DMS153 (cell line): ENCODE measurements at regions not wholly inside any gene's neighbourhood (a gene's known extent, or its start where the extent isn't known, plus 50 kb on each side); places are given as distances from the start of the nearest gene placed in this dataset.
"Not testable (repeated sequence)": the region's sequence is repeated elsewhere in the genome, so short reads cannot be mapped to it uniquely, and the experiment has no call there.

ENCODE experiments used
- DNase-seq: peaks from one replicate; lab custom pipeline; 2025; lab: John Stamatoyannopoulos, UW

DNA sequence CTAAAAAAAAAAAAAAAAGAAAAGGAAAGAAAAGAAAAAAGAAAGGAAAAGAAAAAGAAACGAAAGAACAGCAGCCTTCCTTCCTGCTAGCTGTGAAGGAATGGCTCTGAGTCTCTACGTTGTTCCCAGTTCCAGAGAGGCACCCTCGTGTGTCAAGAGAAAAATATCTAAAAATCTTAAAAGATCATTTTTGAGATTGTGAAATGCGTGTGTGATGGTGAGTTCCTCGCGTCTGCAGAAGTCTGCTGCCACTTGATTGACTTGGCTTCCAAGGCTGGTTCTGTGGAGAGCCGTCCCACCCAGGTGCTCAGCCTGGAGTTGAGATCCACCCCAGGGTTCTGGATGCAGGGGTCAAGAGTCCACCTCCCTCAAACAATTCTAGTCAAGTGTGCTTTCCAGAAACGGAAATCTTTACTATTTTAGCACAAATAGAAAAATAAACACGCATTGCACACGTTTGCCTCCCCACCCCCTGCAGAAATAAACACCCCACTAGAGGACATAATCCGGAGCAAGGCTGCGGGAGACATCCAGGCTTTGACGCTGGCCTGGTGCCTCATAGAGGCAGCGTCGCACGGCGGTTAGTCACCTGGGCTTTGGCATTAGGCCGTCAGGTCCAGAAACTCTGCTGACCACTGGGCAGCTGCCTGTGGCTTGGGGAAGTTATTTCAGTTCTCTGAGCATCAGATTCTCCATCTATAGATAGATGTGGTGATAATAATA is 265.4 kb downstream of the FAM43A start:
- no peak for DNase-seq

DNA sequence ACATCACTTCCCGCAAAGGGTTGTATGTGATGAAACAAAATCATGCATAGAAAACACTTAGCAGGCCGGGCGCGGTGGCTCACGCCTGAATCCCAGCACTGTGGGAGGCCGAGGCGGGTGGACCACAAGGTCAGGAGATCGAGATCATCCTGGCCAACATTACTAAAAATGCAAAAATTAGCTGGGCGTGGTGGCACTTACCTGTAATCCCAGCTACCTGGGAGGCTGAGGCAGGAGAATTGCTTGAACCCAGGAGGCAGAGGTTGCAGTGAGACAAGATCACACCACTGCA is 265.9 kb downstream of the FAM43A start:
- not testable (repeated sequence) for DNase-seq

DNA sequence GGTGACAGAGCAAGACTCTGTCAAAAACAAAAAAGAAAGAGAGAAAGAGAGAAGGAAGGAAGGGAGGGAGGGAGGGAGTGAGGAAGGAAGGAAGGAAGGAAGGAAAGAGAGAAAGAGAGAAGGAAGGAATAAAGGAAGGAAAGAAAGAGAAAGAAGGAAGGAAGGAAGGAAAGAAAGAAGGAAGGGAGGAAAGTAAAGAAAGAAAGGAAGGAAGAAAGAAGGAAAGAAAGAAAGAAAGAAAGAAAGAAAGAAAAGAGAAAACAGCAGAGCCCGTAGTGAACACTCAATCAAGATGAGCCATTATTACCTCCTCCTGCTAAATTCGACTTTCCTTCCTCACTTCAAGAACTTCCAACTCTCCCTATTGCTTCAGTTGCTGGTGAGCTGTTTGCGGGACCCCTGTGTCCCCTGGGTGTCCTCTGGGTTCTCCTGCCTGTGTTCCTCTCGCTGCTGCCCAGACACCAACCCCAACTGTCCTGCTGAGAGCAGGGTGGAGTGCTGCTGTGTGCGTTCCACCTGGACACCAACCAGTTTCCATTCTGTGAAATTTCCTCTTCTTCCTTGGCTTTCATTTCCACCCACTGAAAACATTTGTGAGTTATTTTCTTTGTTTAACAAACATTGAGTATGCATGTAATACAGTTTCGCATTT is 266.4 kb downstream of the FAM43A start:
- DNase-seq = no peak

DNA sequence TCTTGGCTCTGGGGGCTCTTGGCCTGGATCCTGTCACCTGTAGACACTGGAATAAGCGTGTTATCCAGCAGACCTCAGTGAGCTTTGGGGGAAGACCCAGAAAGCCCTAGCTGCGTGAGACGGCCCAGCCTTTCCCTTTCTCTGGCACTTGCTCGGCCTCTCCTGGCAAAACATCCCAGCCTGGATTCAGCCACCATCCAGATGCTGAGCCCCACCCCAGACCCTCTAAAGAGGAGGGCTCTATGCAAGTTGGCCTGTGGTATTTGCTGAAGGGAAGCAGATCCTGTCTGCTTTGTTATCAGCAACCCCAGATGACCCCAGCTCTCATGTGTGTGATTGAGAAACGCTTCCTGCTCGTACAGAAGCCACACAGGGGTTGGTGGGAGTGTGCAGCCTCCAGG is 267.2 kb downstream of the FAM43A start:
- DNase-seq = peak; percentile 79

DNA sequence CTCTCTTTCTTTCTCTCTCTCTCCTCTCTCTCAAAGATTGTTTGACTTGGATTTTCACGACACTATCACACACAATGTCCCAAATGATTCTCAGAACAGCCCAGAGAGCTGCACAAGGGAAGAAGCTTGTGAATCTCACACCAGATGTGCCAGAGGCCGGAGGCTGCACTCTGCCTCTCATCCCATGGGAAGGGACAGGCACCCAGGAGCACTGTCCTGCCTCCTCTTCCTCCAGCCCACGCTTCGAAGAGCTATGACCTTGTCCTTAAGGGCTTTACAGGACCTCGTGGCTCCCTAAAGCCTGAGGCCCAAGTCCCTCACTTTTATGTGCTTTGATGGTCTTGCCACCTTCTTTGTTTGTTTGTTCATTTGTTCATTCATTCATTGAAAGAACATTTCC is 267.6 kb downstream of the FAM43A start:
- DNase-seq = no peak

DNA sequence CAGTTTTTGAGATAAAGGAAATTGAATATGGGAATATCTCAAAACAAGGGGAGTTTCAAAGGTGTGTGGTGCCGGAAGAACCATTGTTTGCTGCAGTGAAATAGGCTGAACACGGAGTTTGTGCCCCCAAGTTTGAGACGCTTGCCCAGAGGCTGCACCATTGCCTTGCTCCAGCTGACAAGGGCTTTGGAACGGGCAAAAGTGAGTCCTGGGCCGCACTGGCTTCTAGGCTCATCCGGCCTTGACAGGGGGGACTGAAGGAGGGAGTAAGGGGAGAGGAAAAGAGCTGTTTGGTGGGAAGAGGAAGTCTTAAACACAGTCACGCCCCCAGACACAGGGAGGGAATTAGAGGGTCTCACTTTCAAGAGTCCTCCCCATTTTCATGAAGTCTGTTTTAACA is 269.9 kb downstream of the FAM43A start:
- DNase-seq = no peak

DNA sequence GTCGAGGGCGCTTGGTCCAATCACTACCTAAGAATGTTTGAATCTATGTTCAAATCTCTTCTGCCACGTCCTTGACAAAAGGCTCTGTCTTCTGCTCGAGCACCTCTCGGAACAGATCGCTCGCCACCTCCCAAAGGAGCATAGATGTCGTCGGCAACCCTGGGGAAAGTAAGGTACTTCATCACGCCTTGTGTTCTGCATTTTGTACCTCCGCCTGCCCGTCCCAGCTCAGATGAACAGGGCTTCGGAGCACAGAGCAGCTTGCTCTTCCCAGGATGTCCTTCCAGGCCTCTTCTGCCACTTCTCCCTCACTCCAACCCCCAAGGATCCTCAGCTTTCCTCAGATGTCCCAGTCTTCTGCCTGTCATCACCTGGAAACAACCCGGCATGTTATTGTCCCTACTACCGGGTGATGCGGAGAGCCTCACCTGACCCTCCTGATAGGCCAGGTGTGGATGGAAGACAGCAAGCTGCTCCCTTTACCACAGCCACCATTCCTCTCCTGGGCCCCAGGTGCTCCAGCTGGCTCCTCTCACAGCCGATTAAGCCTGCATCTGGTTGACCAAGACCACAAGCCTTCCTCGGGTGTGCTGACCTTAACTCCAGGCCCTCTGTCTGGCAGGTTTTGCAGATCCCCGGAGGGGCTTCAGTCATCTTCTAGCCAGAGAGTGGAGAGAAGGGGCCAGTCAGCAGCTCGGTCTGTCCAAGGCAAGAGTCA is 270.5 kb downstream of the FAM43A start:
- DNase-seq = no peak

DNA sequence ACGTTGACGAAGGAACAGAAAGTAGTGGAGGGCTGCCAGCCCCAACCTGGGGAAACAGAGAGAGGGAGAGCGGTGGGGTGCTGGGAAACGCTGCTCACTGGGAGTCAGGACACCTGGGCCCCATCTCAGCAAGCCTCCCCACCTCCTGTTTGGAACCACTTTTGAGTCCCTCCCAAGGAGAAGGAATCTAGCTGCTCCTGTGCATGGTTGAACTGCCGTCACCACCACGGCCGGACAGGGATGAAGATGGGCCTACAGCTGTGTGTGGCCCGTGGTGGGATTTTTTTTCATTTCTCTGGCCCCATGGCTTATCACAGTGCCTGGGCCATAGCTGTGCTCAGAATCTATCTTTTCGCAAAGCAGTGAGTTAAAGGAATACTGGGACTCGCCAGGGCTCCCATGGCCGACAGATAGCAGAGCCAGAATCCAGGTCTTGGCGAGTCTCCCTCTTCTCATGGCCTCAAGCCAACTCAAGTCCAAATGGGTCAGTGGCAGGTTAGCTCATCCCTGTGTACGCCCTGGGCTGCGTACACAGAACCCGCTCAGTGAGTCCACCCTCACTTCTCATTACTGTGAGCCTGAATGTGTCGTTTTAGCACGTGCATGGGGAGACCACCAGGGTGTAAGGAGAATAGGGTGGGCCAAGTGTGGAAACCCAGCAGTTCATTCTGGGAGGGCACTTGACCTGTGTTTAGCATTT is 271.2 kb downstream of the FAM43A start:
- no peak for DNase-seq

DNA sequence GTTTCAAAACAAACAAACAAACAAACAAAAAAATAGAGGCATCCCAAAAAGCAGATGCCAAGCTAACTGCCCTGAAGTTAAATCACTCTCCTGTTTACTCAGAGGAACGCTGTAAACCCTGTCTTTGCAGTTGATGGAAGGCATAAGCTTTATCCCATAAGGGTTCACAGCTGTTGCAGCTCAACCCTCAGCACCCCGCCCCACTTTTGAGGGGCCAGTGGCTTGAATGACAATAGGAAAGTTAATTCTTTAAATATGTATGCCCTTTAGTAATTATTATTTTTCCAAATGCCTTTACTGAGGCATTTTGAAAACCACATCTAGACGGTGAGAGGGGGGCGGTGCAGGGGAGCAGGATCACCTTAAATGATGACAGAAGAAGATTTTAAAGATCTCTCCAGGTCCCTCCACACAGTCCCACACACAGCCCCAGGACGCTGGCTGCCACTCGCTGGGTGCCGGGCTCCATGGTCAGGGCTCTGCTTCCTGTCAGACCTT is 272.1 kb downstream of the FAM43A start:
- no peak for DNase-seq

DNA sequence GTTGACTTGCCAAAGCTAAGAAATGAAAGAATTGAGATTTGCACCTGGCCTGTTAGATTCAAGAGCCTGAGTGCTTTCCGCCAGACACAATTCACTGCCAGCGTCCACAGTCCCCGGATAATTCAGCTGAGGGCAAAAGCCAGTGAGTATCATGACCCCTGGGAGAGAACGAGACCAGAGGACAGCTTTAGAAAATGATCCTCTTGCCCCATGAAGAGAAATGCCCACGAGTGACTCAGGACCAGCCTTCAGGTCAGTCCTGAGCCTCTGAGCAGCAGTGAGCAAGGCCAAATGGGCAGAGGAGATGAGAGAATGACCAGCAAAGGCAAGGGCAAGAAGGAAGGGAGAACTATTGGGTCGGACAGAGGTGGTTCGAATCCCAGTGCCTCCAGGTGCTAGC is 273.5 kb downstream of the FAM43A start:
- no peak for DNase-seq

DNA sequence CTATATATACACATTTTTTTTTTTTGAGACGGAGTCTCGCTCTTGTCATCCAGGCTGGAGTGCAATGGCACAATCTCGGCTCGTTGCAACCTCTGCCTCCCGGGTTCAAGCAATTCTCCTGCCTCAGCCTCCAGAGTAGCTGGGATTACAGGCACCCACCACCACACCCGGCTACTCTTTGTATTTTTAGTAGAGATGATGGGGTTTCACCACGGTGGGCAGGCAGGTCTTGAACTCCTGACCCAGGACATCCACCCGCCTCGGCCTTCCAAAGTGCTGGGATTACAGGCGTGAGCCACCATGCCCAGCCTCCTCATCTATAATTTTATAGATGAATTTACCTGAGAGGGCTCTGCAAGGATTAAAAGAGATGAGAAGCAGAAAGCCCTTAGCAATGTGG is 274.0 kb downstream of the FAM43A start:
- not testable (repeated sequence) for DNase-seq

DNA sequence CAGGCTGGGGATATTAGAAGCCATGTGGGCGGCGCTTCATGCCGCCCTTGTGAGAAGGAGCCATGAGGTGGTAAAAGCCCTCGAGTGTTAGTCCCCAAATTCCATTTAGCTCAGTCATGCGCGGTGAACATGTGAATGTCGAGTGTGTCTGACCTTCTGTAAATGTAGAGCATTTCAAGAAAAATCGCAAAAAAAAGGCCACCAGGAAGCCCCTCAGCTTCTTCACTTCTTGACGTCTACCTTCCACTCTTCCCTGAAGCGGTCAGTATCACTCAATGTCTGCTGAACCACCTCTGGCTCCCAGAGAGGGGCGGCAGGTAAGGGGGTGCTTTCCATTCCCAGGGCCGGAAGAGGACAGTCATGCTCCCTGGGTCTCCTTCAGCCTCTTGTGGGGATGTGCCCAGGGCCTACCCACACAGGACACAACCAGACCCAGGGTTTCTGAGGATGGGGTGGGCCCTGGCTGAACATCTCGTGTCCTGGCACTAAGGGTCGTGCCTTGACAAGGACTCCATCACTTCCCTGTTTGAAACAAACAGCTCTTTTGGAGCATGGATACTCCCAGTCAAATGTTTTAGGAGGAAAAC is 274.9 kb downstream of the FAM43A start:
- no peak for DNase-seq

DNA sequence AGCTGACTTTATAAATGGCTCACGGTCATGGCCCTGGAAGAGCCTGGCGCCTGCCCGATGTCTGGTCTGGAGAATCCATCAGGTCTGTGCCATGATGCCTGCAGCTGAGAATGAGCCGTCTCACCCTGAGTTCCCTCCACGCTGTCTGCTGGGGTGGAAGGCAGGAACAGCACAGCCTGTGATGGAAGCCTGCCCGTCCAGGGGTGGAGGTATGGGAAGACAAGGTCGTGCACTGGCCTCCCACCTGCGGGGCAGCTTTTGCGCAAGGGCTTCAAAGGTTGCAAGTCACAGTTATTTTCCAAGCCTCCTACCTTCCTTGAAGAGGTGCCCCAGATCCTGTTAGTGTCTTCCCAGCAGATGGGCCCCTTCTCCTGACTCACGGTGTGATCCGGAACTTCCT is 275.5 kb downstream of the FAM43A start:
- DNase-seq = no peak

DNA sequence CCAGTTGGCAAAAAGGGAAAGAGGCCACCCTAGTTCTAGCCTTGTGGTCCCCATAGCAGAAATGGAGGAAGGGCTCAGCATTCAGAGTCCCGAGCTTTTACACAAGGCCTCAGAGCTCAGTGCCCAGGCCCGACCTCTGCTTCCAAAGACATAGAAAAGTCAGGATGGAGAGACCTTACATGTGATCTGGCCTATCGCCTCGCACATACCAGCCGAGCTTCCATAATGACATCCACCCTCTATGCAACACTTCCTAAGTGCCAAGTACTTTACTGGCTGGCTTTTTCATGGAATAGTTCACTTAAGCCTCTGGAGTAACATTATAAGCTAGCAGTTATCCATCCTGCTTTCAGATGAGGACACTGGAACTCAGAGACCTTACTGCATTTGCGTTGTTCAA is 275.9 kb downstream of the FAM43A start:
- DNase-seq = no peak

DNA sequence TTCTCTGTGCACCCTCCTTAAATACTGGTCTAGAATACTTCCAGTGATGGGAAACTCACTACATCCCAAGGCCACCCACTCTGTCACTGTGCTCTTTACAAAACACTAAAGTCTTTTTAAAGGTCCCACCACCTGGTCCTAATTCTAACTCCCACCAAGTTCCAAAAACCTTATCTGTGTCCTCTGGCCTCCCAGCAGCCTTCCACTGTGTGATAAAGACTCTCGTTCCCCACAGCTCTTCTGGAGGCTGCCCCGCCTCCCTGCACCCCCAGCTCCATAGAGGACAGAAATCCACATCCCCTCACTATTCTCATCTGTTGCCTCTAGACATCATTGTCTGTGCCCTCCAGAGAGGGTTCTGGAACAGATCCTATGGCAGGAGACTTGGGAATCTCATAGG is 276.4 kb downstream of the FAM43A start:
- DNase-seq = no peak

DNA sequence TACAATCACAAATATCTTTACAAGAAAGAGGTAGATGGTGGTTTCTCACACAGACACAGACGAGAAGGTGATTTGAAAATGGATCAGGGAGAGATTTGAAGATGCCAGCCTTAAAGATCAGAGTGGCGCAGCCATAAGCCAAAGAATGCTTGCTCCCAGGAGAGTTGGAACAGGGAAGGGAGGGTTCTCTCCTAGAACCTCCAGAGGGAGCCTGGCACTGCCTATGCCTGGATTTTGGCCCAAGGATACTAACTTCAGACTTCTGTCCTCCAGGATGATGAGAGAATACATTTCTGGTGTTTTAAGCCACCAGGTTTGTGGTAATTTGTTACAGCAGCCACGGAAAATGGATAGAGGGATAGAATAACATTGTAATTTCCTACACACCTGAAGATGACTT is 279.1 kb downstream of the FAM43A start:
- no peak for DNase-seq

DNA sequence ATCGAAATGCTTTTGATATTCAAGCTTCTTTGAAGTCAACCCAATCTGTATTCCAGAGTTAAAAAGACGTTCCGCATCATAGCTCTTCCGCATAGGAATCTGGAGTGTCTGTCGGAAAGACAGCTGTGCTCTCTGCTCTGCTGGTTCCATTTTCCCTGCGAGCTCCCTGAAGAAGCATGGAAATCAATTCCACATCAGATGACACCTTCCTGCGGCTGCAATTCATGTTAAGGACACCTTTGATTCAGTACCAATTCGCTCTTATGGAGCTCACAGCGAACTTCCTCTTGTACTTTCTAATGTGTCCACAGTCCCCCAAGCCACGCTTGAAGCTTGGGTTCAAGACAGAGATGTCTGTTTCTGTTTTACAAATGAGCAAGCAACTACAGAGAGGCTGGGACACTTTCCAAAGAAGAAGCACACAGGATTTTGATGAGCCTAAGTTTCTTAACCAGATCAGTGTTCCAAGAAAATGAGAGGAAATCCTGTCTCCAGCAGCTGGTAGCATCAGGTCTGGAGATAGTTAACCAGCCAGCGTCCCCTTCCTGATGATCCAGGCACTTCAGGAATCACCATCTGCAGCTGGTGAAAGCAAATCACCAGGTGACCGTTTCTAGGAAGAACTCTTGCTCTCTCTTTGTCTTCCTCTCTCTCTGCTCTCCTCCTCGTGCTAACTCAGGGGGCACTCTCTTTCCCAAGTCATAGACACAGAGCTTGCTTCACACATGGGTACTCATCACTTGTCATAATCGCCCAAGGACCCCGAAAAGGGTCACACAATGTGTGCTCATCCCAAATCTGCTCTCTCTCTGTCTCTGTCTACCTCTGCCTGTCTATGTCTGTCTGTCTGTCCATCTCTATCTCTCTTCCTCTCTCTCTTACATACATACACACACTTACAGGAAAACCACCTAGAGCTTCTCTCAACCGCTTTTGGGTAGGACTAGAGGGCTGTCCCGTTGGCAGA is 281.8 kb downstream of the FAM43A start:
- DNase-seq = no peak

DNA sequence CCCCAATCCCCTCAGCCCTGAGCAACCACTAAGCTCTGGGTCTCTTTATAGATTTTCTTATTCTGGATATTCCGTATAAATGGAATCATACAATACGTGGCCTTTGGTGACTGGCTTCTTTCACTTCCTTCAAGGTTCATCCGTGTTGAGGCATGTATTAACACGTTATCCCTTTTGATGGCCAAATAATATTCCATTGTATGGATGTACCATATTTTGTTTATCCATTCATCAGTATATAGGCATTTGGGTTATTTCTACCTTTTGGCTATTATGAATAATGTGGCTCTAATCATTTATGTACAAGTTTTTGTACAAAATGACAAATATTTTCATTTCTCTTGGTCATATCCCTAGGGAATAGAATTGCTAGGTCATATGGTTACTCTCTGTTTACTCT is 284.4 kb downstream of the FAM43A start:
- DNase-seq = no peak

DNA sequence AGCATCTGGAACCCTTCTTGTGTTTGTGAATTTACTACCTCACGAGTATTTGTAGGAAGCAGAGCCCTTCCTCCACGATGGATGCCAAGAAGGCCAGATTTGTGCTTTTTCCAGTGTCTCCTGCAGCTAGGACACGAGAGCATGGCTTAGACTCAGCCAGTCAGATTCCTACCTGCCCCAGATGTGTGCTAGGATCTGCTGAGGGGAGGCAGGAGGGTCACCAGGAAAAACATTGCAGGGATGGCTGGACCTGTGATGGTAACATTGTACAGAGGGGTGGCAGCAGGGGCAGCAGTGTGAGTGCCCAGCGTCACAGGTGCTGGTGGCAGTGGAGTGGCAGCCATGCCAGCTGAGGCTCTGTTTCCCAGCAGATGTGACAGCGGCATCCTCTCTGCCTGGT is 285.3 kb downstream of the FAM43A start:
- DNase-seq = no peak

DNA sequence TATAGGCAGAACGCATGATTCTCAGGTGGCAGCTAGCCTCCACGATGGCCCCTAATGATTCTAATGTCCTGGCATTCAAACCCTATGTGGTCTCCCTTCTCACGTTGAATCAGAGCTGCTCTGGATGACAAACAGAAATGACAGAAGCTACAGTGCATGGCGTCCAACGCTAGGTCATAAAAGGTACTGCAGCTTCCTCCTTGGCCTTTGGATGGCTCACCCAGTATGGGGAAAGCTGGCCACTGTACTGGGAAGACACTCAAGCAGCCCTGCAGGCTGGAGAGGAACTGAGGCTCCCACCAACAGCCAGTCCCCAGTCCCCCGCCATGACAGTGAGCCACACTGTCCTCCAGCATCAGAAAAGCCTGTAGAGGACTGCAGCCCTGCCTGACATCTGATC is 286.3 kb downstream of the FAM43A start:
- no peak for DNase-seq

DNA sequence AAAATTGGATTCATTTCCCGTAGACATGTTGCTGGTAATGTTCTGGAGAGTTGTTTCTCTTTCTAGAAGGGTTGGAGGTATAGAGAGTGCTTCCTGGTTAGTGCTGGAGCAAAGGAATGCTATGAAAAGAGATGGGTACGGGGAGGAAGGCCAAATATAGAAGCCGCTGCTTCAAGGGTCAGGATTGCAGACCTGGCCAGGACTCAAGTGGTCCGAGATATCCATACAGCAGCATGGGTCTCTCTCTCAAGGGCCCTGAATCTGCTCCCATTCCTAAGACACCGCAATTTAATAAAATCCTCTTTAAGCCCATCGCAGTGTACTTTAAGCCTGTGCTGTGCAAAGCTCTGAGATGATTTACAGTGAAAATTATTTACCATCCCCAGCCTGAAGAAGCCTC is 287.0 kb downstream of the FAM43A start:
- no peak for DNase-seq
